HCT116 (cell line): ENCODE measurements at regions not wholly inside any gene's neighbourhood (a gene's known extent, or its start where the extent isn't known, plus 50 kb on each side); places are given as distances from the start of the nearest gene placed in this dataset.

Experiments used
- ATAC-seq: fragments of 200-7000 bp; cut with Tn5 transposase; 2 replicates; pipeline ENCODE4 v1.9.1; 2020; ENCODE audit warnings: mild to moderate bottlenecking, moderate library complexity
- BruUV-seq: library from RNA; stranded (reverse); fragments of 400-500 nt; replicated peaks from 2 replicates; lab custom pipeline; 2021; lab: Mats Ljungman, UMichigan
- CTCF ChIA-PET: fragments of 300-600 bp; sonication (Branson Sonifier 250); formaldehyde crosslinking; loops from one replicate; lab custom pipeline; 2021; ENCODE audit warnings: antibody characterized with exemption; lab: Charles Lee
- POLR2A ChIA-PET: fragments of 300-600, 350-600 bp; sonication (Branson Sonifier 250); formaldehyde crosslinking; loops from one replicate; lab custom pipeline; 2021; ENCODE audit warnings: antibody characterized with exemption; lab: Charles Lee
- RAD21 ChIA-PET, 2 experiments: fragments of 300-600 bp; sonication (Branson Sonifier 250); formaldehyde crosslinking; loops; one replicate each; lab custom pipeline; 2023; ENCODE audit warnings: low total read pairs in 2 of 2; ENCODE audit not compliant: uncharacterized antibody in 2 of 2, unreplicated experiment in 2 of 2, low non-redundant PET in 1 of 2; lab: Charles Lee
- DNase-seq: peaks from one replicate; pipeline ENCODE4 v3.0.0-alpha.2; 2010; ENCODE audit warnings: low read depth, low spot score
- H2AFZ ChIP-seq: fragments of 200-600 bp; shearing (Covaris generic), sonication (generic); 2 replicates; pipeline ENCODE4 v1.6.1; 2017; ENCODE audit warnings: low read depth, mixed run types, mixed read lengths, antibody characterized with exemption, low read length; ENCODE audit not compliant: poor library complexity, severe bottlenecking
- H3K27ac ChIP-seq: 2 replicates; pipeline ENCODE4 v1.5.1; 2012; ENCODE audit warnings: low read depth, low read length
- H3K27me3 ChIP-seq: fragments of 200-600 bp; sonication (generic); 2 replicates; pipeline ENCODE4 v1.6.1; 2016; ENCODE audit warnings: mixed run types, low read length, mixed read lengths; ENCODE audit not compliant: insufficient read depth
- H3K36me3 ChIP-seq, 2 experiments: fragments of 200-500 bp in 1 of 2; fragments of 200-600 bp in 1 of 2; sonication (Bioruptor generic) in 1 of 2; sonication (generic) in 1 of 2; 2 replicates each; pipeline versions ENCODE4 v1.5.1 to v1.6.1; 2014 to 2016; ENCODE audit warnings: low read length in 2 of 2, inconsistent platforms in 1 of 2, mixed read lengths in 1 of 2, mixed run types in 1 of 2; ENCODE audit not compliant: insufficient read depth in 2 of 2, control insufficient read depth in 1 of 2
- H3K4me1 ChIP-seq, 2 experiments: fragments of 200-600 bp in 1 of 2; sonication (generic) in 1 of 2; 2 replicates each; pipeline versions ENCODE4 v1.5.1 to v1.6.1; 2012 to 2017; ENCODE audit warnings: low read length in 2 of 2, inconsistent platforms in 1 of 2, mild to moderate bottlenecking in 1 of 2, mixed read lengths in 1 of 2, mixed run types in 1 of 2, moderate library complexity in 1 of 2; ENCODE audit not compliant: insufficient read depth in 2 of 2, control insufficient read depth in 1 of 2
- H3K4me2 ChIP-seq: fragments of 200-600 bp; sonication (generic); 2 replicates; pipeline ENCODE4 v1.6.1; 2017; ENCODE audit warnings: mixed run types, low read length, mixed read lengths
- H3K4me3 ChIP-seq, 2 experiments: fragments of 200-600 bp in 1 of 2; sonication (generic) in 1 of 2; replicated peaks in 1 of 2; 2 replicates each; pipeline ENCODE4 v1.5.1; 2011 to 2016; ENCODE audit warnings: low read length in 2 of 2, control low read depth in 1 of 2, low read depth in 1 of 2, mild to moderate bottlenecking in 1 of 2, mixed read lengths in 1 of 2, mixed run types in 1 of 2
- H3K79me2 ChIP-seq: fragments of 200-600 bp; sonication (generic); 2 replicates; pipeline ENCODE4 v1.6.1; 2017; ENCODE audit warnings: mild to moderate bottlenecking, mixed run types, low read length, moderate library complexity, mixed read lengths; ENCODE audit not compliant: insufficient read depth
- H3K9ac ChIP-seq: fragments of 200-600 bp; sonication (generic); 2 replicates; pipeline ENCODE4 v1.6.1; 2016; ENCODE audit warnings: low read length, mixed read lengths
- H3K9me2 ChIP-seq: fragments of 200-600 bp; sonication (generic), shearing (Covaris generic); 2 replicates; pipeline ENCODE4 v1.6.1; 2017; ENCODE audit warnings: mixed run types, mild to moderate bottlenecking, moderate library complexity; ENCODE audit not compliant: insufficient read depth
- H3K9me3 ChIP-seq, 2 experiments: fragments of 200-500 bp in 1 of 2; fragments of 200-600 bp in 1 of 2; sonication (Bioruptor generic) in 1 of 2; sonication (generic) in 1 of 2; 2 replicates each; pipeline ENCODE4 v1.6.1; 2014 to 2017; ENCODE audit warnings: low read length in 2 of 2, mixed read lengths in 2 of 2, inconsistent platforms in 1 of 2, low read depth in 1 of 2, mild to moderate bottlenecking in 1 of 2, mixed run types in 1 of 2, moderate library complexity in 1 of 2; ENCODE audit not compliant: control insufficient read depth in 1 of 2, insufficient read depth in 1 of 2
- H4K20me1 ChIP-seq: fragments of 200-600 bp; sonication (generic), shearing (Covaris generic); 2 replicates; pipeline ENCODE4 v1.6.1; 2017; ENCODE audit warnings: mixed run types, mild to moderate bottlenecking, moderate library complexity; ENCODE audit not compliant: insufficient read depth
- CBX3 ChIP-seq: IDR thresholded peaks from 2 replicates; pipeline ENCODE4 v1.6.1; 2012; ENCODE audit warnings: low read depth
- EGR1 ChIP-seq: IDR thresholded peaks from 2 replicates; pipeline ENCODE4 v1.6.1; 2012; ENCODE audit warnings: low read depth
- ELF1 ChIP-seq: IDR thresholded peaks from 2 replicates; pipeline ENCODE4 v1.6.1; 2012; ENCODE audit warnings: low read depth, borderline replicate concordance
- EZH2 ChIP-seq: fragments of 200-600 bp; sonication (generic); IDR thresholded peaks from 2 replicates; pipeline ENCODE4 v1.6.1; 2017; ENCODE audit warnings: antibody characterized with exemption, mixed run types
- POLR2A ChIP-seq: IDR thresholded peaks from 2 replicates; pipeline ENCODE4 v1.7.0; 2011; ENCODE audit warnings: borderline replicate concordance; ENCODE audit not compliant: insufficient read depth, insufficient read length; ENCODE audit errors: extremely low read depth
- POLR2AphosphoS5 ChIP-seq: IDR thresholded peaks from 2 replicates; pipeline ENCODE4 v1.6.1; 2011; ENCODE audit warnings: mild to moderate bottlenecking, low read depth, low read length, moderate library complexity
- SRF ChIP-seq: IDR thresholded peaks from 2 replicates; pipeline ENCODE4 v1.6.1; 2012; ENCODE audit warnings: low read depth
- TCF7L2 ChIP-seq: IDR thresholded peaks from 2 replicates; pipeline ENCODE4 v1.7.0; 2011; ENCODE audit warnings: borderline replicate concordance, inconsistent platforms; ENCODE audit not compliant: insufficient read depth, insufficient read length; ENCODE audit errors: extremely low read depth
- ZFX ChIP-seq: fragments of 450-650 bp; IDR thresholded peaks from 2 replicates; pipeline ENCODE4 v1.6.1; 2017
- ZNF274 ChIP-seq: fragments of 200-500 bp; sonication (Bioruptor generic); IDR thresholded peaks from 2 replicates; pipeline ENCODE4 v1.6.1; 2014; ENCODE audit warnings: mild to moderate bottlenecking, low read depth, low read length, inconsistent platforms
- intact Hi-C: fragments of 100-400 bp; cut with micrococcal nuclease; formaldehyde crosslinking; loops from 2 replicates; pipeline ENCODE4 v1.10.0; 2022
- TF ChIP-seq, protein P1 (sequence below): IDR thresholded peaks from 2 replicates; pipeline ENCODE4 v1.6.1; 2012
- TF ChIP-seq, protein P2 (sequence below): IDR thresholded peaks from 2 replicates; pipeline ENCODE4 v1.6.1; 2012; ENCODE audit warnings: low read depth

DNA sequence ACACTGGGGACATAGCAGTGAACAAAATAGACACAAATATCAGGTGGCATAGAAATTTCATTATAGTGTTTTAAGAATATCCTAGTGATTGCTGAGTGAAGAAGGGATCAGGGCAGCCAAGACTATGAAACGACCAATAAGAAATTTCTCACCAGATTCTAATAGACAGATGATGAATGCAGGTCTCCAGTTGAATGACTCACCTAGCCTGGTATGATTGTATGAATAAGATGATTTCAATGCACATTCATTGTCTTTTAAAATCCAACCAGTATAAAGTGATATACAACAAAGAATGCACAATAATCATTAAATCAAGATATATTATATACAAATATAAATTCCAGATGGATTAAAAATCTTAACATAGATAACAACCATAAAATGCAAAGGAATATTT, 124.5 kb upstream of the TENT5A start:
- H2AFZ ChIP-seq, result no peak overlapping the region
- no peak overlapping the region for H3K4me2 ChIP-seq
- DNase-seq (no peak), ATAC-seq (no peak)
- no peaks in the 10 kb centered on the region for H3K9me2 ChIP-seq
- ChIA-PET POLR2A (no interaction called here), CTCF (no interaction called here), RAD21 (no interaction called here)
- H3K27ac ChIP-seq, result no peak overlapping the region
- H3K79me2 ChIP-seq, result no peaks in the 10 kb centered on the region
- no peaks in the 10 kb centered on the region for H3K9me3 ChIP-seq
- no peaks in the 10 kb centered on the region for H3K36me3 ChIP-seq
- H3K4me1 ChIP-seq, result peaks cover 0 to 4% of the 10 kb centered on the region in 2 experiments; a peak in 1 of 4 replicates
- no TSS peak for BruUV-seq
- intact Hi-C loops, result no loop called here
- no peaks in the 10 kb centered on the region for H3K27me3 ChIP-seq
- no peaks in the 10 kb centered on the region for H4K20me1 ChIP-seq
- H3K9ac ChIP-seq, result no peak overlapping the region
- H3K4me3 ChIP-seq, result no peak overlapping the region
- TF ChIP-seq EZH2 (no peak), CBX3 (no peak), TCF7L2 (no peak), ELF1 (no peak), ZNF274 (no peak), POLR2A (no peak)

DNA sequence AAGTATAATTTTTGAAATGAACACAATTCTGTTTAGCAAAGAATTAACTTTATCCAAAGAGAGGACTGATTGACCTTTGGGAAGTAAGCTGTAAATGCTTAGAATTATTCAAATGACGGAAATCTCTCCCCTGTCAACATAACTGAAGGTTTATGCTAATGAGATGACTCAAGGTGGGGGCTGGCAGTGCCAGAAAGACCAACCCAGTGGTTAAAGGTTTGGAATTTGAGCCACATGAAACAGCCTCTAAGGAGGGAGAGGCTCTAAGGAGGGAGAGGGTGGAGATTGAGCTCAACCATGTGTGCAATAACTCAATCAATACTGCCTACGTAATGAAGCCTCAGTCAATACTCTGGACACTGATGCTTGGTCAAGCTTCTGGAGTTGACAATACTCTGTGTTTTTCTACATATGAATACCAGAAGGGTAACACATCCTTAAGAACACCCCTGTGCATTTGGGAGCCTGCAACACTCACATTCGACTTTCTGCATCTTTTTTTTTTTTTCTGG, 123.4 kb upstream of the TENT5A start:
- no peaks in the 10 kb centered on the region for H3K36me3 ChIP-seq
- H3K27me3 ChIP-seq, result no peaks in the 10 kb centered on the region
- no peak overlapping the region for H3K27ac ChIP-seq
- RAD21 ChIA-PET, result no interaction called here
- no peaks in the 10 kb centered on the region for H4K20me1 ChIP-seq
- H3K9me2 ChIP-seq, result no peaks in the 10 kb centered on the region
- CTCF ChIA-PET, result no interaction called here
- H3K79me2 ChIP-seq, result no peaks in the 10 kb centered on the region
- no TSS peak for BruUV-seq
- no peak overlapping the region for H3K4me2 ChIP-seq
- H3K4me3 ChIP-seq, result no peak overlapping the region
- no peak for DNase-seq
- POLR2A ChIA-PET, result no interaction called here
- no peak overlapping the region for H3K9ac ChIP-seq
- no peaks in the 10 kb centered on the region for H3K9me3 ChIP-seq
- no peak for TF ChIP-seq SRF
- no peak for TF ChIP-seq EZH2
- TF ChIP-seq ZFX, result no peak
- no peak for TF ChIP-seq ZNF274
- no peak for TF ChIP-seq ELF1
- no peak for TF ChIP-seq CBX3
- no peak for TF ChIP-seq POLR2AphosphoS5
- TF ChIP-seq, protein P1, sequence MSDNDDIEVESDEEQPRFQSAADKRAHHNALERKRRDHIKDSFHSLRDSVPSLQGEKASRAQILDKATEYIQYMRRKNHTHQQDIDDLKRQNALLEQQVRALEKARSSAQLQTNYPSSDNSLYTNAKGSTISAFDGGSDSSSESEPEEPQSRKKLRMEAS, result no peak
- TF ChIP-seq, protein P2, sequence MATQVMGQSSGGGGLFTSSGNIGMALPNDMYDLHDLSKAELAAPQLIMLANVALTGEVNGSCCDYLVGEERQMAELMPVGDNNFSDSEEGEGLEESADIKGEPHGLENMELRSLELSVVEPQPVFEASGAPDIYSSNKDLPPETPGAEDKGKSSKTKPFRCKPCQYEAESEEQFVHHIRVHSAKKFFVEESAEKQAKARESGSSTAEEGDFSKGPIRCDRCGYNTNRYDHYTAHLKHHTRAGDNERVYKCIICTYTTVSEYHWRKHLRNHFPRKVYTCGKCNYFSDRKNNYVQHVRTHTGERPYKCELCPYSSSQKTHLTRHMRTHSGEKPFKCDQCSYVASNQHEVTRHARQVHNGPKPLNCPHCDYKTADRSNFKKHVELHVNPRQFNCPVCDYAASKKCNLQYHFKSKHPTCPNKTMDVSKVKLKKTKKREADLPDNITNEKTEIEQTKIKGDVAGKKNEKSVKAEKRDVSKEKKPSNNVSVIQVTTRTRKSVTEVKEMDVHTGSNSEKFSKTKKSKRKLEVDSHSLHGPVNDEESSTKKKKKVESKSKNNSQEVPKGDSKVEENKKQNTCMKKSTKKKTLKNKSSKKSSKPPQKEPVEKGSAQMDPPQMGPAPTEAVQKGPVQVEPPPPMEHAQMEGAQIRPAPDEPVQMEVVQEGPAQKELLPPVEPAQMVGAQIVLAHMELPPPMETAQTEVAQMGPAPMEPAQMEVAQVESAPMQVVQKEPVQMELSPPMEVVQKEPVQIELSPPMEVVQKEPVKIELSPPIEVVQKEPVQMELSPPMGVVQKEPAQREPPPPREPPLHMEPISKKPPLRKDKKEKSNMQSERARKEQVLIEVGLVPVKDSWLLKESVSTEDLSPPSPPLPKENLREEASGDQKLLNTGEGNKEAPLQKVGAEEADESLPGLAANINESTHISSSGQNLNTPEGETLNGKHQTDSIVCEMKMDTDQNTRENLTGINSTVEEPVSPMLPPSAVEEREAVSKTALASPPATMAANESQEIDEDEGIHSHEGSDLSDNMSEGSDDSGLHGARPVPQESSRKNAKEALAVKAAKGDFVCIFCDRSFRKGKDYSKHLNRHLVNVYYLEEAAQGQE, result no peak
- no peak for TF ChIP-seq EGR1
- TF ChIP-seq, all 23 proteins: peak for 0
- Histone ChIP-seq H2AFZ (no peak overlapping the region), H3K4me1 (peaks cover 0 to 4% of the 10 kb centered on the region in 2 experiments; a peak in 1 of 4 replicates)
- no peak for ATAC-seq
- intact Hi-C loops, result no loop called here
